GM18499 (cell line): ENCODE measurements at regions not wholly inside any gene's neighbourhood (a gene's known extent, or its start where the extent isn't known, plus 50 kb on each side); places are given as distances from the start of the nearest gene placed in this dataset.

Experiments
- ATAC-seq: cut with Tn5 transposase; IDR thresholded peaks from one replicate; pipeline ENCODE4 v1.9.1; 2021; ENCODE audit warnings: moderate number of reproducible peaks; ENCODE audit not compliant: insufficient read depth, unreplicated experiment

- no peak for ATAC-seq
Measured at GRCh38 chr6:47152666-47153403, 110.7 kb upstream of the ADGRF1 start.

DNA sequence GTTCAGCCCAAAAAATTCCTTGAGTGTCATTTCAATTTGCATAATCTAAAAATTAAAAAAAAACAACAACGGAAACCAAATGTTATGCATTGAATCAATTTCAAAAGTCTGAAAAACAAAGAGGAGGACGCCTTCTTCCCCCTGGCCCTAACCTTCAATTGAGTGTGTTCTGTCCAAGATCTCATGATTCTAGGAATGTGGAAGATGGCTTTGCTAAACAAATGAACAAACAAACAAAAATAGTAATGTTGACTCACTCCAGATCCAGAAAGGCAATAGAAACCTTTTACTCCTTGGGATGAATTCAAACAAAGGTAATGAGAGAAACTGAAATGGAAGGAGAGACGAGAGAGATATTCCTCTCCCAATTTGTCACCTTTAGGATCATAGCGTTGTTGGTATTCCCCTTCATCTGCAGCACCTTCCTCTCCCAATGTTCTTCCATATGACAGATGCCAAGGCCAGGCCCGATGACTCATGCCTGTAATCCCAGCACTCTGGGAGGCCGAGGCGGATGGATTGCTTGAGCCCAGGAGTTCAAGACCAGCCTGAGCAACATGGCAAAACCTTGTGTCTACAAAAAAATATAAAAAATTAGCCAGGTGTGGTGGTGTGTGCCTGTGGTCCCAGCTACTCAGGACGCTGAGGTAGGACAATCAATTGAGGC lies 109.2 kb upstream of the ADGRF1 start:
- ATAC-seq, result no peak

- ATAC-seq, result no peak
Measured at GRCh38 chr6:47149554-47149953, 107.4 kb upstream of the ADGRF1 start.

DNA sequence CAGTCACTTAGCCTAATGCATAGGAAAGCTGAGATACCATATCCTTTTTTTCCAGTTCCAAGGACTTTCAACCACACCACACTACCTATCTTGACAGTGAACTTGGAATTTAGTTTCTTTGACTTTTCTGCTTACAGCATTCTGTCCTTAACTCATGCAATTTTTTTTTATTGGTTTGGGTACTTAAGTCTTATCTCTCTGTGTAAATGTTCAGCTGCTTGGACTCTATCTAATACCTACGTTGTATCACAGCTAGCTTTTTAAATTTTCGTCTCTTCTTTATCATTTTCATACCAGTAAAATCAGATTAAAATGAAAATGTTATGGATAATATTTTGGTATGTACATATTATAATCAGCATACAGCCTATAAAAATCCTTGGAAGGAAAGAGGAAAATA lies 106.9 kb upstream of the ADGRF1 start:
- no peak for ATAC-seq

DNA sequence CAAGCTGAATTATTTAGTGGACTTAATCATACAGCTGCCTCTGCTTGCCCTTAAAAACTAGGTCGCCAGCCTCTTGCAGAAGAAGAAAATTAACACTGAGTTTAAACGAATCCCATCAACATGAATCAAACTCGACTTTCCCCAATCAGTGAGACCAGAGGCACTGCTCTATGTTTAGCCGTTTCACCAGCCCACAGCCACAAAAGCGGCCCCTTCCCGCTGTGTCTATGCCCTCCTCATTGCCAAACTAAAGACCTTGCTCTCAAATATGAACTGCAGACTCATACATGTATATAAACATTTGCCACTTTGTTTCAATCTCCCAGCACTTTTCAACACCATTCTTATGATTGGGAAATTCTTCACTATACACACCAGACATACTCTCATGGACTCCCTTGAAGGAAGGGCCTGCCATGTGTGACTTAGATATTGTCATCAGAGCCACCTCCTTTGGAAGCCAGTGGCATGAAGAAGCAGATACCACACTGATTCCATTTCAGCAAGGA lies 105.8 kb upstream of the ADGRF1 start:
- no peak for ATAC-seq

- no peak for ATAC-seq
Measured at GRCh38 chr6:47147175-47147727, 105.1 kb upstream of the ADGRF1 start.

DNA sequence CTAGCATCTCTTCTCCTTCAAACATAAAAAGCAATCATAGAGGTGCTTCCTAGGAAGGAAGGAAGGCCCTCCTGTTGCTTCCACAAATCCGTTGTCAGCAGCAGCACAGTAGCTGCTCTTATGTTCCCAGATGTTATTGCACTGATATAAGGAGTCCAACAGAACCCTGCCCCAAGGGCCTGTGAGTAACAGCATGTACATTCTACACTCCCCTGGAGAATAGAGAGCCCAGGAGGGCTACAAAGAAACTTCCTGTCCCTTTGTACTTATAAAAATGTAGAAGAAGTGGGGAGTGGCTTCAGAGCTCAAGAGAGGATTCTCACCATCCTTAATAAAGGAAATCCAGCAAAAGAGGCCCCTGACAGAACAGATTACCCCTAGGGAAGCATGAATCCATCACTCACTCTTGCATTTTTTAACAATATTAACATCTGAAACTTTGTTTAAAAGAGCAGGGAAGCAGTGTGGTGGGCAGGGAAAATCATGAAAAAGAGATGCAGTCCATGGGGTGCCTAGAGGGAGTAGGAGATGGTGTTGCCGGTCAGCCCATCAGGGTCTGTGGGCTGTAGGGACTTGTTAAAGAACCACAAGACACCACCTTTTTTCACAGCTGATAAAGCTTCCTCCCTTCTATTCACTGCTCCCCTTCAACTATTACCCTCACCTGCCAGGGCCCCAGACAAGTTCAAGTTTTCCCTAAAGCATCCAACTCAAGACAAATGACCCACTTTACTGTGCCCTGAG lies 104.5 kb upstream of the ADGRF1 start:
- ATAC-seq, result no peak

- no peak for ATAC-seq
Measured at GRCh38 chr6:47145212-47145611, 103.1 kb upstream of the ADGRF1 start.

DNA sequence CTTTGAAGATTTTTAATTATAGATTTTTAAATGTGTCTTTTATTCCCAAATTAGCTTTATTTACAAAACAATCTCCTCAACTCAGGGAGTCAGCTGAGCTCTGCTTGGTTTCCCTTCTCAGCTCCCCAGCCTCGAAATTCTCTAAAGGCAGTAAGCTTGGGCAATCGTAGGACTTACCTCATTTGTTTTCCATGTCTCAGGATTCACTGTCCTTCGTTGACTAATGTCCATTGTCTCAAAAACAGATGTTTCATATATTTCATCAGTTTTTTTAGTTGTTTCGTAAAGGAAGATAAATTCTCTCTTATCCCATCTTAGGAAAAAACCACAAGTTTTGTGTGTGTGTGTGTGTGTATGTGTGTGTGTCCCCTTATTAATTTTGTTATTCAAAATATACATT lies 102.2 kb upstream of the ADGRF1 start:
- no peak for ATAC-seq

GRCh38 chr6:47141963-47142362 lies 99.8 kb upstream of the ADGRF1 start:
- ATAC-seq, result no peak

DNA sequence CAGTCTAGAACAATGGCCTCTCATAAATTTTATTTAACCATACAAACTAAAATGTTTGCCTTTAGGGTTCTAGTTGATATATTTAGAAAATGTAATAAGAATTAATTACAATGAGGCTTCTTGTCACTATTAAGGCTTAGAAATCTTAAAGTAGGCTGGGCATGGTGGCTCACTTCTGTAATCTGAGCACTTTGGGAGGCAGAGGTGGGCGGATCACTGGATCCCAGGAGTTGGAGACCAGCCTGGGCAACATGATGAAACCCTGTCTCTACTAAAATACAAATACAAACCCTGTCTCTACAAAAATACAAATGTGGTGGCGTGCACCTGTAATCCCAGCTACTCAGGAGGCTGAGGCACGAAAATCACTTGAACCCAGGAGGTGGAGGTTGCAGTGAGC lies 99.0 kb upstream of the ADGRF1 start:
- ATAC-seq, result no peak

- ATAC-seq, result no peak
Measured at GRCh38 chr6:47138046-47138445, 95.9 kb upstream of the ADGRF1 start.

DNA sequence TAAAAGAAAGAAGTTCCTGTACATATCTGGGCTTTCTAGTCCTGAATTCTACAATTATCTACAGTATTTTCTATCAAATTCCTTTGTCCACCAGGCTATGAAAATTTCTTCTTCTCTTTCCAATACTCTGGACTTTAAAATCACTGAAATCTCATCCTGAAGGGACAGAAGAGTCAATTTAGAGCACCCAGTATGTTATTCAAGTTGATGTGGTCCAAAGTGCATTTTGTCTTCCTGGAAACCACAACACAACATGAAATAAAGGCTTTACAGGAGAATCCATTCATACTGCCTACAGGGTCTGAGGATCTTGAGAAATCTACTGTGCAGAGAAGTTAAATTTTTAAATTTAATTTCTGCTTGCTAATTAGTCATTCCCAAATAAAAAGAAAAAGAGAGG lies 94.9 kb upstream of the ADGRF1 start:
- no peak for ATAC-seq

- ATAC-seq, result no peak
Measured at GRCh38 chr6:47135772-47136171, 93.6 kb upstream of the ADGRF1 start.

GRCh38 chr6:47134476-47135189 lies 92.5 kb upstream of the ADGRF1 start:
- no peak for ATAC-seq

- ATAC-seq, result no peak
Measured at GRCh38 chr6:47133230-47134000, 91.3 kb upstream of the ADGRF1 start.

GRCh38 chr6:47132724-47133123 lies 90.6 kb upstream of the ADGRF1 start:
- ATAC-seq, result no peak

DNA sequence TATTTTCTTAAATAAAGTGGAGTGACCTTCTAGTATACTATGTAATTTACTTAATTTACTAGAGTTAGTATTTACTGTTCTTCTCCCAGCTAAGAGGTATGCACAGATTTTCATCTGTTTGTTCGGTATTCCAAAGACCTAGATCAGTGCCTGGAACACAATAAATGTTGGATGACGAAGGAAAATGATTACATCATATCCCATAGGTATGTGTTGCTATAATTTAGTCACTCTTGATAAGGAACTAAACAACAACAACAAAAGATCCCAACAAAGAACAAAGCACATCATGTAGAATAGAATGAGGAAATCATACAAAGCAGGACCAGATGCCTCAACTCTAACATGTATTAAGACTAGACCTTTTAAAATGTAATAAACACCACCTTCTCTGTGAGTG lies 89.6 kb upstream of the ADGRF1 start:
- no peak for ATAC-seq

DNA sequence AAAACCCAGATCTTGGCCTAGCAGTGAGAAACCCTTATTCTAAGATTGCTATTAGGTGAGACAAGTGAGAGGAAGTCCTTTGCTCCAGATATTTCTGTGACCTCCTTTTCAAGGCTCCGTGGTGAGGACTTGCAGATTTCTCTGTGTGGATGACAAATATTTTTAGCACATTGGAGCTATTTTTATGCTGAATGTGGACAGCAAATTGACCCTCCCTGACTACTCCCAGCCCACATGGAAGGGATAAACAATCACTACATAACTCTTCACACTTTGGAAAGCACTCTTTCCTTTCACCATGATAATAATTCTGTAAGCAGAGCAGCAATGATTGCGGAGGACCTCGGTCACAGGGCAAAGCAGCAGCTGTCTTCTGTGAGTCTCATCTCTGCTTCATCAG lies 88.0 kb upstream of the ADGRF1 start:
- no peak for ATAC-seq

DNA sequence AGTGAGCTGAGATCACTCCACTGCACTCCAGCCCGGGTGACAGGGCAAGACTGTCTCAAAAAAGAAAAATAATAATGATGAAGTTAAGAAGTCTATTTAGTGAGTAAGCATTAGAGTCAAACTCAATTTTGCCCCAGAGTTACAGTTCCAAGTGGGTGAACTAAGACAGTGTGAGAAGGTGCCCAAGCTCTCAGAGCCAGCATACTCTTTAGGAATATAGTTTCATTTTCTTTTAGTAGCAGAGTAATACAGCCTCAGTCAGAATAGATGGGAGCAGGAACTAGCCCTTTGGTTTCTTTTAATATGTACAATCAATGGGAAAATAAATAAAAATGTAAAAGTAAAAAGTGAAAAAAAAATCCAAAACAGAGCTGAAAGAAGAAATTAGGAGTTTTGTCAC lies 87.0 kb upstream of the ADGRF1 start:
- no peak for ATAC-seq
